ENCODE measurements at regions not wholly inside any gene's neighbourhood (a gene's known extent, or its start where the extent isn't known, plus 50 kb on each side); places are given as distances from the start of the nearest gene placed in this dataset.

GRCh38 chr16:22675745-22676540, 138.0 kb upstream of the HS3ST2 start:
- TF ChIP-seq BHLHE40 (IDR thresholded peaks at IDR 0.05; ENCODE audit: low read depth, low read length) = no peak
- no peak for TF ChIP-seq CTCF (conservative IDR thresholded peaks at IDR 0.05; ENCODE audit: low read depth, low read length)
- TF ChIP-seq CEBPB (IDR thresholded peaks at IDR 0.05; ENCODE audit: low read depth, low read length) = no peak
- no peak for TF ChIP-seq POLR2A (IDR thresholded peaks at IDR 0.05; ENCODE audit: low read depth, low read length)
- no peak for TF ChIP-seq MAFK (IDR thresholded peaks at IDR 0.05; ENCODE audit: low read depth, low read length)
- TF ChIP-seq RAD21 (IDR thresholded peaks at IDR 0.05; ENCODE audit: low read length) = no peak
- no peak for TF ChIP-seq RFX5 (IDR thresholded peaks at IDR 0.05; ENCODE audit: low read depth, low read length)
- TF ChIP-seq MAZ (IDR thresholded peaks at IDR 0.05; ENCODE audit: borderline replicate concordance, low read depth, low read length) = no peak
- TF ChIP-seq ELK1 (IDR thresholded peaks at IDR 0.05; ENCODE audit: borderline replicate concordance, low read depth, low read length) = no peak
- no peak for TF ChIP-seq FOS (IDR thresholded peaks at IDR 0.05; ENCODE audit: low read depth, low read length)
- TF ChIP-seq USF2 (IDR thresholded peaks at IDR 0.05; ENCODE audit: low read depth, low read length) = no peak
- no peak for TF ChIP-seq SMC3 (IDR thresholded peaks at IDR 0.05; ENCODE audit: low read depth, low read length)
